ENCODE measurements at regions not wholly inside any gene's neighbourhood (a gene's known extent, or its start where the extent isn't known, plus 50 kb on each side); places are given as distances from the start of the nearest gene placed in this dataset.
A peak's percentile ranks its signal among the peaks of the same experiment; 100 is the strongest.

GRCh38 chr9:13480693-13481092 is 201.2 kb upstream of the MPDZ start:
- no peak overlapping the region for H3K4me2 ChIP-seq (ENCODE audit: extremely low read depth, insufficient read depth, low read length)
- H3K79me2 ChIP-seq (ENCODE audit: control insufficient read depth, insufficient read depth, low read length), result no peaks in the 10 kb centered on the region
- no peaks in the 10 kb centered on the region for H3K36me3 ChIP-seq (ENCODE audit: control insufficient read depth, insufficient read depth, low read length)
- no peaks in the 10 kb centered on the region for H3K9me3 ChIP-seq (ENCODE audit: control insufficient read depth, insufficient read depth, low read depth, low read length)
- no peaks in the 10 kb centered on the region for H3K27me3 ChIP-seq (ENCODE audit: control insufficient read depth, insufficient read depth, low read length)
- H3K4me1 ChIP-seq (ENCODE audit: control insufficient read depth, extremely low read depth, insufficient read depth, low read length), result no peaks in the 10 kb centered on the region
- TF ChIP-seq CTCF (conservative IDR thresholded peaks at IDR 0.05 in 1 of 2, IDR thresholded peaks at IDR 0.05 in 1 of 2; ENCODE audit: low read depth in 1 of 2, low read length in 2 of 2), result no peak
- no peak for TF ChIP-seq EZH2 (IDR thresholded peaks at IDR 0.05; ENCODE audit: low read length, missing control alignments)
- peak in 1 of 2 donors; percentile 72 for DNase-seq (ENCODE audit: low read depth in 2 of 2)
- H3K4me3 ChIP-seq (replicated peaks in 1 of 4; ENCODE audit: control extremely low read depth in 1 of 4, insufficient read depth in 1 of 4, low read depth in 3 of 4, low read length in 4 of 4), result no peak overlapping the region
- H3K9ac ChIP-seq (ENCODE audit: insufficient read depth, low read length), result no peak overlapping the region
- H2AFZ ChIP-seq (ENCODE audit: low read length), result no peak overlapping the region
- no peak overlapping the region for H3K27ac ChIP-seq (ENCODE audit: insufficient read depth, low read length)
- H4K20me1 ChIP-seq (ENCODE audit: control insufficient read depth, extremely low read depth, insufficient read depth, low read length), result no peaks in the 10 kb centered on the region

- no peaks in the 10 kb centered on the region for H3K27me3 ChIP-seq (ENCODE audit: control insufficient read depth, insufficient read depth, low read length)
- no peaks in the 10 kb centered on the region for H3K9me3 ChIP-seq (ENCODE audit: control insufficient read depth, insufficient read depth, low read depth, low read length)
- no peak overlapping the region for H3K4me2 ChIP-seq (ENCODE audit: extremely low read depth, insufficient read depth, low read length)
- H3K9ac ChIP-seq (ENCODE audit: insufficient read depth, low read length), result no peak overlapping the region
- H3K27ac ChIP-seq (ENCODE audit: insufficient read depth, low read length), result no peak overlapping the region
- no peaks in the 10 kb centered on the region for H3K4me1 ChIP-seq (ENCODE audit: control insufficient read depth, extremely low read depth, insufficient read depth, low read length)
- H3K36me3 ChIP-seq (ENCODE audit: control insufficient read depth, insufficient read depth, low read length), result no peaks in the 10 kb centered on the region
- no peak overlapping the region for H2AFZ ChIP-seq (ENCODE audit: low read length)
- TF ChIP-seq EZH2 (IDR thresholded peaks at IDR 0.05; ENCODE audit: low read length, missing control alignments), result no peak
- TF ChIP-seq CTCF (conservative IDR thresholded peaks at IDR 0.05 in 1 of 2, IDR thresholded peaks at IDR 0.05 in 1 of 2; ENCODE audit: low read depth in 1 of 2, low read length in 2 of 2), result no peak
- H3K79me2 ChIP-seq (ENCODE audit: control insufficient read depth, insufficient read depth, low read length), result no peaks in the 10 kb centered on the region
- H4K20me1 ChIP-seq (ENCODE audit: control insufficient read depth, extremely low read depth, insufficient read depth, low read length), result no peaks in the 10 kb centered on the region
- DNase-seq (ENCODE audit: low read depth in 2 of 2), result no peak
- H3K4me3 ChIP-seq (replicated peaks in 1 of 4; ENCODE audit: control extremely low read depth in 1 of 4, insufficient read depth in 1 of 4, low read depth in 3 of 4, low read length in 4 of 4), result no peak overlapping the region
Measured at GRCh38 chr9:13479096-13479495, 199.6 kb upstream of the MPDZ start.

- Histone ChIP-seq H4K20me1 (ENCODE audit: control insufficient read depth, extremely low read depth, insufficient read depth, low read length) (no peaks in the 10 kb centered on the region), H2AFZ (ENCODE audit: low read length) (no peak overlapping the region), H3K4me3 (replicated peaks in 1 of 4; ENCODE audit: control extremely low read depth in 1 of 4, insufficient read depth in 1 of 4, low read depth in 3 of 4, low read length in 4 of 4) (no peak overlapping the region), H3K79me2 (ENCODE audit: control insufficient read depth, insufficient read depth, low read length) (no peaks in the 10 kb centered on the region), H3K27me3 (ENCODE audit: control insufficient read depth, insufficient read depth, low read length) (no peaks in the 10 kb centered on the region), H3K4me2 (ENCODE audit: extremely low read depth, insufficient read depth, low read length) (no peak overlapping the region), H3K36me3 (ENCODE audit: control insufficient read depth, insufficient read depth, low read length) (no peaks in the 10 kb centered on the region), H3K27ac (ENCODE audit: insufficient read depth, low read length) (no peak overlapping the region), H3K9me3 (ENCODE audit: control insufficient read depth, insufficient read depth, low read depth, low read length) (no peaks in the 10 kb centered on the region), H3K4me1 (ENCODE audit: control insufficient read depth, extremely low read depth, insufficient read depth, low read length) (no peaks in the 10 kb centered on the region), H3K9ac (ENCODE audit: insufficient read depth, low read length) (no peak overlapping the region)
- DNase-seq (ENCODE audit: low read depth in 2 of 2), result peak in 1 of 2 donors; percentile 56
- TF ChIP-seq EZH2 (IDR thresholded peaks at IDR 0.05; ENCODE audit: low read length, missing control alignments) (no peak), CTCF (conservative IDR thresholded peaks at IDR 0.05 in 1 of 2, IDR thresholded peaks at IDR 0.05 in 1 of 2; ENCODE audit: low read depth in 1 of 2, low read length in 2 of 2) (no peak)
Measured at GRCh38 chr9:13478639-13479038, 199.1 kb upstream of the MPDZ start.
